Astrocyte of the cerebellum (primary cell): ENCODE measurements at regions not wholly inside any gene's neighbourhood (a gene's known extent, or its start where the extent isn't known, plus 50 kb on each side); places are given as distances from the start of the nearest gene placed in this dataset.

Experiments
- DNase-seq: peaks from one replicate; pipeline ENCODE4 v3.0.0-alpha.2; 2011; ENCODE audit warnings: low read depth
- H3K4me3 ChIP-seq: 2 replicates; pipeline ENCODE4 v1.5.1; 2011; ENCODE audit warnings: mild to moderate bottlenecking, low read depth, low read length, moderate library complexity
- in situ Hi-C: cut with HindIII; loops from 2 replicates; pipeline ENCODE4 v1.10.0; 2017; ENCODE audit warnings: low sequenced_read_pairs
- TF ChIP-seq, protein P1 (sequence below): IDR thresholded peaks from 2 replicates; pipeline ENCODE4 v1.5.1; 2012; ENCODE audit warnings: low read length, low read depth, moderate library complexity, mild to moderate bottlenecking; ENCODE audit errors: missing control alignments

DNA sequence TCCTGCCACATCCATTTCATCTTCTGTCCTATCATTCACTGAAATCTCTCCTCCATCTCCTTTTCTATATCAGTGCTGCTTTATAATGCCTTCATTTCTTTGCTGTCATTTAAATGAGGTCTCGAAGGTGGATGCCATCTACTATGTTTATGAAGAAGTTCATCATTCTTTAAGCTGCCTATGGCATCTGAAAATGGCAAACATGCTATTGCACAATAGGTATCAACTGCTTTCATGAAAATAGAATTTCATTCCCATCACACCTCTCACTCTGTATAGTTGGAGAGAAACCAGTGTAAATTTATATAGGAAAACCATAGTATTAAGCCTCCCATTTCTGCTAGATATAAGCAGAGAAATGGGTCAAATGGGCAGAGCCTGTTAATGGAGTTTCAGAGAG lies 100.2 kb downstream of the FGF9 start:
- in situ Hi-C loops = no loop called here
- TF ChIP-seq, protein P1, sequence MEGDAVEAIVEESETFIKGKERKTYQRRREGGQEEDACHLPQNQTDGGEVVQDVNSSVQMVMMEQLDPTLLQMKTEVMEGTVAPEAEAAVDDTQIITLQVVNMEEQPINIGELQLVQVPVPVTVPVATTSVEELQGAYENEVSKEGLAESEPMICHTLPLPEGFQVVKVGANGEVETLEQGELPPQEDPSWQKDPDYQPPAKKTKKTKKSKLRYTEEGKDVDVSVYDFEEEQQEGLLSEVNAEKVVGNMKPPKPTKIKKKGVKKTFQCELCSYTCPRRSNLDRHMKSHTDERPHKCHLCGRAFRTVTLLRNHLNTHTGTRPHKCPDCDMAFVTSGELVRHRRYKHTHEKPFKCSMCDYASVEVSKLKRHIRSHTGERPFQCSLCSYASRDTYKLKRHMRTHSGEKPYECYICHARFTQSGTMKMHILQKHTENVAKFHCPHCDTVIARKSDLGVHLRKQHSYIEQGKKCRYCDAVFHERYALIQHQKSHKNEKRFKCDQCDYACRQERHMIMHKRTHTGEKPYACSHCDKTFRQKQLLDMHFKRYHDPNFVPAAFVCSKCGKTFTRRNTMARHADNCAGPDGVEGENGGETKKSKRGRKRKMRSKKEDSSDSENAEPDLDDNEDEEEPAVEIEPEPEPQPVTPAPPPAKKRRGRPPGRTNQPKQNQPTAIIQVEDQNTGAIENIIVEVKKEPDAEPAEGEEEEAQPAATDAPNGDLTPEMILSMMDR = no peak
- H3K4me3 ChIP-seq = no peak overlapping the region
- no peak for DNase-seq

DNA sequence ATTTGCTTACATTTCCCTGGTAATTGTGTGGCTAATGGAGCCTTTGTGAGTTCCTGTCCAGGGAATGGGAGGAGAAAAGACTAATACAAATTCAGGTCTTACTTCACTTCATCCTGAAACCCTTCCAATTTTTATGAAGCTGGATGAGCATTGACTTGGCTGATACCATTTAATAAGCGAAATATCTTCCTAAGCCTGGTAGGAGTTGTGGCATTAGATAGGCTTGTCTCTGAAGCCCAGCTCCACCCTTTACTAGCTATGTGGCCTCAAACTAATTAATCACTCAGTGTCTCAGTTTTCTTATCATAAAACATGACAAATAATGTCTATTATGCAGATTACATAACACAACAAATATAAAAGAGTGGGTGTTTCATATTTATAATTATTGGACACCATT lies 106.3 kb downstream of the FGF9 start:
- in situ Hi-C loops = no loop called here
- DNase-seq = no peak
- no peak overlapping the region for H3K4me3 ChIP-seq
- TF ChIP-seq, protein P1 = no peak

GRCh38 chr13:21777813-21778212 lies 106.9 kb downstream of the FGF9 start:
- TF ChIP-seq, protein P1 = no peak
- DNase-seq = no peak
- no peak overlapping the region for H3K4me3 ChIP-seq
- in situ Hi-C loops = no loop called here

DNA sequence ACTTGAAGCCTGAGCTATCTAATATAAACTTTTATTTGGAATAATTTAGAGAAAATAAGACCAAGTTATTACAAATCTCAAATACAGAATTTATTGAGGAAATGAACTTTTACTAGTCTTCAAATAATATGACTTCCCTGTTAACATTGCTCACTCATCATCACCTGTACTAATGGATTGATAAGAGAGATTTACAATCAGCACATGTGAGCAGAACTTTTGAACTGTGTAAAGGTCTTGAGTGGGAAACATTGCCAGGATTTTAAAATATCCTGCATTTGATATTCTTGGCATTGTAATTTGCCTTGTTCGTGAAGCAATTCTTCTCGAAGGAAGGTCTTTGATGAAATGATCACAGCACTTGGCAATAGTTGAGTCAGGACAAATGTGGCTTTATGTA lies 111.9 kb downstream of the FGF9 start:
- no peak for DNase-seq
- in situ Hi-C loops = no loop called here
- H3K4me3 ChIP-seq = no peak overlapping the region
- TF ChIP-seq, protein P1 = no peak

DNA sequence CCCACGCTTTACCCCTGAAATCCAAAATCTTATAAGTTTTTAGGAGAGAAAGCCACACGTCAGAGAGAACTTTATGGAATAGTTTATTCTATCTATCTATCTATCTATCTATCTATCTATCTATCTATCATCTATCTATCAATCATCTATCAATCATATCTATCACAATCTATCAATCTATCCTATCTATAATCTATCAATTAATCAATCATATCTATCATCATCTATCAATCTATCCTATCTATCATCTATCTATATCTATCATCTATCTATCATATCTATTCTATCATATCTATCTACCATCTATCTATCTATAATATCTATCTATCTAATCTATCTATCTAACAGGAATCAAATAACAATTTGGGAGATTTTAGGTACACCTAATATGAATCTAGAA lies 115.1 kb downstream of the FGF9 start:
- DNase-seq = no peak
- in situ Hi-C loops = no loop called here
- no peak overlapping the region for H3K4me3 ChIP-seq
- TF ChIP-seq, protein P1 = no peak

DNA sequence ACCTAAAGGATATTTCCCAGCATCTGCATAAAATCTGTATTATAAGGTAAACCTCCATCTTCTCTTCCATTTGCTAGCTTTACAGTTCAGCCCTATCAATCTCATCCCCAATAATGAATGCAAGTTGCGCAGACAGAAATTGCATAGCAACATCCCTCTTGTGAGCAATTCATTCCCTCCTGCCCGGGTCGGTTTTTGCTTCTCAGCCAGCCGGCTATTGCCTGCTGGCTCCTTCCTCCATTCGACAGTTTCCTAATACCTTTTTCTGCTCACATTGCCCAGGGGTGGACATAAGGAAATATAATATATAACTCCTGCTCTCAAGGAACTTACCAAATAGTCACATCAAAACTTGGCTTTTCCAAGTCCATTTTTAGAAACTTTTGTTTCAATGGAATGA lies 125.2 kb downstream of the FGF9 start:
- TF ChIP-seq, protein P1 = no peak
- in situ Hi-C loops = no loop called here
- no peak for DNase-seq
- H3K4me3 ChIP-seq = no peak overlapping the region
